HCT116 (cell line): ENCODE measurements at regions not wholly inside any gene's neighbourhood (a gene's known extent, or its start where the extent isn't known, plus 50 kb on each side); places are given as distances from the start of the nearest gene placed in this dataset.

Experiments used
- ATAC-seq: fragments of 200-7000 bp; cut with Tn5 transposase; 2 replicates; pipeline ENCODE4 v1.9.1; 2020; ENCODE audit warnings: mild to moderate bottlenecking, moderate library complexity
- BruUV-seq: library from RNA; stranded (reverse); fragments of 400-500 nt; replicated peaks from 2 replicates; lab custom pipeline; 2021; lab: Mats Ljungman, UMichigan
- CTCF ChIA-PET: fragments of 300-600 bp; sonication (Branson Sonifier 250); formaldehyde crosslinking; loops from one replicate; lab custom pipeline; 2021; ENCODE audit warnings: antibody characterized with exemption; lab: Charles Lee
- POLR2A ChIA-PET: fragments of 300-600, 350-600 bp; sonication (Branson Sonifier 250); formaldehyde crosslinking; loops from one replicate; lab custom pipeline; 2021; ENCODE audit warnings: antibody characterized with exemption; lab: Charles Lee
- RAD21 ChIA-PET, 2 experiments: fragments of 300-600 bp; sonication (Branson Sonifier 250); formaldehyde crosslinking; loops; one replicate each; lab custom pipeline; 2023; ENCODE audit warnings: low total read pairs in 2 of 2; ENCODE audit not compliant: uncharacterized antibody in 2 of 2, unreplicated experiment in 2 of 2, low non-redundant PET in 1 of 2; lab: Charles Lee
- DNase-seq: peaks from one replicate; pipeline ENCODE4 v3.0.0-alpha.2; 2010; ENCODE audit warnings: low read depth, low spot score
- H2AFZ ChIP-seq: fragments of 200-600 bp; shearing (Covaris generic), sonication (generic); 2 replicates; pipeline ENCODE4 v1.6.1; 2017; ENCODE audit warnings: low read depth, mixed run types, mixed read lengths, antibody characterized with exemption, low read length; ENCODE audit not compliant: poor library complexity, severe bottlenecking
- H3K27ac ChIP-seq: 2 replicates; pipeline ENCODE4 v1.5.1; 2012; ENCODE audit warnings: low read depth, low read length
- H3K27me3 ChIP-seq: fragments of 200-600 bp; sonication (generic); 2 replicates; pipeline ENCODE4 v1.6.1; 2016; ENCODE audit warnings: mixed run types, low read length, mixed read lengths; ENCODE audit not compliant: insufficient read depth
- H3K36me3 ChIP-seq, 2 experiments: fragments of 200-500 bp in 1 of 2; fragments of 200-600 bp in 1 of 2; sonication (Bioruptor generic) in 1 of 2; sonication (generic) in 1 of 2; 2 replicates each; pipeline versions ENCODE4 v1.5.1 to v1.6.1; 2014 to 2016; ENCODE audit warnings: low read length in 2 of 2, inconsistent platforms in 1 of 2, mixed read lengths in 1 of 2, mixed run types in 1 of 2; ENCODE audit not compliant: insufficient read depth in 2 of 2, control insufficient read depth in 1 of 2
- H3K4me1 ChIP-seq, 2 experiments: fragments of 200-600 bp in 1 of 2; sonication (generic) in 1 of 2; 2 replicates each; pipeline versions ENCODE4 v1.5.1 to v1.6.1; 2012 to 2017; ENCODE audit warnings: low read length in 2 of 2, inconsistent platforms in 1 of 2, mild to moderate bottlenecking in 1 of 2, mixed read lengths in 1 of 2, mixed run types in 1 of 2, moderate library complexity in 1 of 2; ENCODE audit not compliant: insufficient read depth in 2 of 2, control insufficient read depth in 1 of 2
- H3K4me2 ChIP-seq: fragments of 200-600 bp; sonication (generic); 2 replicates; pipeline ENCODE4 v1.6.1; 2017; ENCODE audit warnings: mixed run types, low read length, mixed read lengths
- H3K4me3 ChIP-seq, 2 experiments: fragments of 200-600 bp in 1 of 2; sonication (generic) in 1 of 2; replicated peaks in 1 of 2; 2 replicates each; pipeline ENCODE4 v1.5.1; 2011 to 2016; ENCODE audit warnings: low read length in 2 of 2, control low read depth in 1 of 2, low read depth in 1 of 2, mild to moderate bottlenecking in 1 of 2, mixed read lengths in 1 of 2, mixed run types in 1 of 2
- H3K79me2 ChIP-seq: fragments of 200-600 bp; sonication (generic); 2 replicates; pipeline ENCODE4 v1.6.1; 2017; ENCODE audit warnings: mild to moderate bottlenecking, mixed run types, low read length, moderate library complexity, mixed read lengths; ENCODE audit not compliant: insufficient read depth
- H3K9ac ChIP-seq: fragments of 200-600 bp; sonication (generic); 2 replicates; pipeline ENCODE4 v1.6.1; 2016; ENCODE audit warnings: low read length, mixed read lengths
- H3K9me2 ChIP-seq: fragments of 200-600 bp; sonication (generic), shearing (Covaris generic); 2 replicates; pipeline ENCODE4 v1.6.1; 2017; ENCODE audit warnings: mixed run types, mild to moderate bottlenecking, moderate library complexity; ENCODE audit not compliant: insufficient read depth
- H3K9me3 ChIP-seq, 2 experiments: fragments of 200-500 bp in 1 of 2; fragments of 200-600 bp in 1 of 2; sonication (Bioruptor generic) in 1 of 2; sonication (generic) in 1 of 2; 2 replicates each; pipeline ENCODE4 v1.6.1; 2014 to 2017; ENCODE audit warnings: low read length in 2 of 2, mixed read lengths in 2 of 2, inconsistent platforms in 1 of 2, low read depth in 1 of 2, mild to moderate bottlenecking in 1 of 2, mixed run types in 1 of 2, moderate library complexity in 1 of 2; ENCODE audit not compliant: control insufficient read depth in 1 of 2, insufficient read depth in 1 of 2
- H4K20me1 ChIP-seq: fragments of 200-600 bp; sonication (generic), shearing (Covaris generic); 2 replicates; pipeline ENCODE4 v1.6.1; 2017; ENCODE audit warnings: mixed run types, mild to moderate bottlenecking, moderate library complexity; ENCODE audit not compliant: insufficient read depth
- ELF1 ChIP-seq: IDR thresholded peaks from 2 replicates; pipeline ENCODE4 v1.6.1; 2012; ENCODE audit warnings: low read depth, borderline replicate concordance
- EZH2phosphoT487 ChIP-seq: fragments of 200-600 bp; IDR thresholded peaks from 2 replicates; pipeline ENCODE4 v1.6.1; 2018; ENCODE audit warnings: antibody characterized with exemption, borderline replicate concordance
- JUND ChIP-seq: IDR thresholded peaks from 2 replicates; pipeline ENCODE4 v1.6.1; 2012
- RAD21 ChIP-seq: IDR thresholded peaks from 2 replicates; pipeline ENCODE4 v1.6.1; 2012; ENCODE audit warnings: low read depth, mild to moderate bottlenecking
- SIN3A ChIP-seq: IDR thresholded peaks from 2 replicates; pipeline ENCODE4 v1.6.1; 2012; ENCODE audit warnings: low read depth
- TCF7L2 ChIP-seq: IDR thresholded peaks from 2 replicates; pipeline ENCODE4 v1.7.0; 2011; ENCODE audit warnings: borderline replicate concordance, inconsistent platforms; ENCODE audit not compliant: insufficient read depth, insufficient read length; ENCODE audit errors: extremely low read depth
- ZNF274 ChIP-seq: fragments of 200-500 bp; sonication (Bioruptor generic); IDR thresholded peaks from 2 replicates; pipeline ENCODE4 v1.6.1; 2014; ENCODE audit warnings: mild to moderate bottlenecking, low read depth, low read length, inconsistent platforms
- intact Hi-C: fragments of 100-400 bp; cut with micrococcal nuclease; formaldehyde crosslinking; loops from 2 replicates; pipeline ENCODE4 v1.10.0; 2022
- TF ChIP-seq, protein P1 (sequence below): IDR thresholded peaks from 2 replicates; pipeline ENCODE4 v1.6.1; 2012; ENCODE audit warnings: low read depth

GRCh38 chr2:88318071-88318955, 134.2 kb downstream of the FOXI3 start:
- Histone ChIP-seq H3K79me2 (no peaks in the 10 kb centered on the region), H3K27me3 (no peaks in the 10 kb centered on the region), H2AFZ (no peak overlapping the region), H3K36me3 (no peaks in the 10 kb centered on the region), H3K9me2 (no peaks in the 10 kb centered on the region), H3K4me2 (no peak overlapping the region), H3K9ac (no peak overlapping the region), H4K20me1 (no peaks in the 10 kb centered on the region), H3K9me3 (no peaks in the 10 kb centered on the region), H3K27ac (no peak overlapping the region), H3K4me3 (no peak overlapping the region), H3K4me1 (no peaks in the 10 kb centered on the region)
- ChIA-PET RAD21 (no interaction called here), POLR2A (no interaction called here), CTCF (no interaction called here)
- DNase-seq: no peak
- no TSS peak for BruUV-seq
- TF ChIP-seq ZNF274 (no peak), JUND (no peak), TCF7L2 (no peak), SIN3A (no peak), EZH2phosphoT487 (no peak)
- intact Hi-C loops: no loop called here
- no peak for ATAC-seq

DNA sequence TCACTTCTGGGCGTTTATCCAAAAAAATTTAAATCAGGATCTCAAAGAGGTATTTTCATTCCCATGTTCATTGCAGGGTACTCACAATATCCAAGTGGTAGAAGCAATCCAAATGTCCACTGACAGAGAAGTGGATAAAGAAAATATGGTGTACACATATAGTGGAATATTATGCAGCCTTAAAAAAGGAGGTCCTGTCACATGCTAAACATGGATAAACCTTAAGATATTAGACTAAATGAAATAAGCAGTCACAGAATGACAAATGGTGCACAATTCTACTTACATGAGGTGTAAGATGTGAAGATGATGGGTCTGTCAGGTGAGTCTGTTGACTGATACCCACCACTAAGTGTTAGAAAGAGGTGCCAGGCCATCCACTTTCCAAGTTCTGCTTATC, 140.6 kb downstream of the THNSL2 start:
- Histone ChIP-seq H4K20me1 (no peaks in the 10 kb centered on the region), H3K9ac (no peak overlapping the region), H3K36me3 (no peaks in the 10 kb centered on the region), H2AFZ (no peak overlapping the region), H3K9me3 (no peaks in the 10 kb centered on the region), H3K4me3 (no peak overlapping the region), H3K4me1 (no peaks in the 10 kb centered on the region), H3K27me3 (0 out of 2 replicates have a peak, but pooled peaks cover 3% of the 10 kb centered on the region), H3K79me2 (no peaks in the 10 kb centered on the region), H3K4me2 (no peak overlapping the region), H3K27ac (no peak overlapping the region), H3K9me2 (no peaks in the 10 kb centered on the region)
- TF ChIP-seq RAD21 (no peak), ELF1 (no peak)
- TF ChIP-seq, protein P1, sequence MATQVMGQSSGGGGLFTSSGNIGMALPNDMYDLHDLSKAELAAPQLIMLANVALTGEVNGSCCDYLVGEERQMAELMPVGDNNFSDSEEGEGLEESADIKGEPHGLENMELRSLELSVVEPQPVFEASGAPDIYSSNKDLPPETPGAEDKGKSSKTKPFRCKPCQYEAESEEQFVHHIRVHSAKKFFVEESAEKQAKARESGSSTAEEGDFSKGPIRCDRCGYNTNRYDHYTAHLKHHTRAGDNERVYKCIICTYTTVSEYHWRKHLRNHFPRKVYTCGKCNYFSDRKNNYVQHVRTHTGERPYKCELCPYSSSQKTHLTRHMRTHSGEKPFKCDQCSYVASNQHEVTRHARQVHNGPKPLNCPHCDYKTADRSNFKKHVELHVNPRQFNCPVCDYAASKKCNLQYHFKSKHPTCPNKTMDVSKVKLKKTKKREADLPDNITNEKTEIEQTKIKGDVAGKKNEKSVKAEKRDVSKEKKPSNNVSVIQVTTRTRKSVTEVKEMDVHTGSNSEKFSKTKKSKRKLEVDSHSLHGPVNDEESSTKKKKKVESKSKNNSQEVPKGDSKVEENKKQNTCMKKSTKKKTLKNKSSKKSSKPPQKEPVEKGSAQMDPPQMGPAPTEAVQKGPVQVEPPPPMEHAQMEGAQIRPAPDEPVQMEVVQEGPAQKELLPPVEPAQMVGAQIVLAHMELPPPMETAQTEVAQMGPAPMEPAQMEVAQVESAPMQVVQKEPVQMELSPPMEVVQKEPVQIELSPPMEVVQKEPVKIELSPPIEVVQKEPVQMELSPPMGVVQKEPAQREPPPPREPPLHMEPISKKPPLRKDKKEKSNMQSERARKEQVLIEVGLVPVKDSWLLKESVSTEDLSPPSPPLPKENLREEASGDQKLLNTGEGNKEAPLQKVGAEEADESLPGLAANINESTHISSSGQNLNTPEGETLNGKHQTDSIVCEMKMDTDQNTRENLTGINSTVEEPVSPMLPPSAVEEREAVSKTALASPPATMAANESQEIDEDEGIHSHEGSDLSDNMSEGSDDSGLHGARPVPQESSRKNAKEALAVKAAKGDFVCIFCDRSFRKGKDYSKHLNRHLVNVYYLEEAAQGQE: no peak
- no peak for ATAC-seq
- intact Hi-C loops: no loop called here
- POLR2A ChIA-PET: no interaction called here
- CTCF ChIA-PET: no interaction called here
- no peak for DNase-seq
- RAD21 ChIA-PET: no interaction called here
- no TSS peak for BruUV-seq
